Inferior parietal cortex (tissue), 1 donor: ENCODE measurements at regions not wholly inside any gene's neighbourhood (a gene's known extent, or its start where the extent isn't known, plus 50 kb on each side); places are given as distances from the start of the nearest gene placed in this dataset.
"Not testable (repeated sequence)": the region's sequence is repeated elsewhere in the genome, so short reads cannot be mapped to it uniquely, and the experiment has no call there.

Experiments used
- DNase-seq: peaks from one replicate; pipeline ENCODE4 v3.0.0-alpha.2; 2016; ENCODE audit errors: extremely low spot score

- DNase-seq = no peak
These were observed 171.1 kb upstream of the ATP11B start for GRCh38 chr3:182622241-182622545.

- DNase-seq = no peak
These were observed 166.5 kb upstream of the ATP11B start for GRCh38 chr3:182626484-182627467.

- no peak for DNase-seq
These were observed 164.8 kb upstream of the ATP11B start for GRCh38 chr3:182628531-182628930.

GRCh38 chr3:182629521-182629920 lies 163.8 kb upstream of the ATP11B start:
- DNase-seq = no peak

- no peak for DNase-seq
These were observed 161.9 kb upstream of the ATP11B start for GRCh38 chr3:182631183-182632076.

GRCh38 chr3:182632077-182632393 lies 161.3 kb upstream of the ATP11B start:
- DNase-seq = no peak

GRCh38 chr3:182633186-182633585 lies 160.1 kb upstream of the ATP11B start:
- no peak for DNase-seq

- no peak for DNase-seq
These were observed 156.7 kb upstream of the ATP11B start for GRCh38 chr3:182636646-182637045.

- no peak for DNase-seq
These were observed 155.8 kb upstream of the ATP11B start for GRCh38 chr3:182637350-182638110.

- no peak for DNase-seq
These were observed 149.3 kb upstream of the ATP11B start for GRCh38 chr3:182644013-182644412.

GRCh38 chr3:182644790-182645433 lies 148.4 kb upstream of the ATP11B start:
- DNase-seq = no peak

GRCh38 chr3:182650568-182651128 lies 142.7 kb upstream of the ATP11B start:
- no peak for DNase-seq

GRCh38 chr3:182651461-182651860 lies 141.8 kb upstream of the ATP11B start:
- DNase-seq = no peak

- DNase-seq = not testable (repeated sequence)
These were observed 140.2 kb upstream of the ATP11B start for GRCh38 chr3:182653065-182653464.

- DNase-seq = no peak
These were observed 124.8 kb upstream of the ATP11B start for GRCh38 chr3:182668541-182668940.

- no peak for DNase-seq
These were observed 124.3 kb upstream of the ATP11B start for GRCh38 chr3:182668974-182669373.

- DNase-seq = no peak
These were observed 121.8 kb upstream of the ATP11B start for GRCh38 chr3:182671541-182671940.

- peak; percentile 65 for DNase-seq
These were observed 121.4 kb upstream of the ATP11B start for GRCh38 chr3:182671942-182672341.

- no peak for DNase-seq
These were observed 120.0 kb upstream of the ATP11B start for GRCh38 chr3:182673336-182673735.

- peak; percentile 29 for DNase-seq
These were observed 110.8 kb upstream of the ATP11B start for GRCh38 chr3:182682263-182683241.
